ENCODE measurements at regions not wholly inside any gene's neighbourhood (a gene's known extent, or its start where the extent isn't known, plus 50 kb on each side); places are given as distances from the start of the nearest gene placed in this dataset.
"Not testable (repeated sequence)": the region's sequence is repeated elsewhere in the genome, so short reads cannot be mapped to it uniquely, and the experiment has no call there.

DNA sequence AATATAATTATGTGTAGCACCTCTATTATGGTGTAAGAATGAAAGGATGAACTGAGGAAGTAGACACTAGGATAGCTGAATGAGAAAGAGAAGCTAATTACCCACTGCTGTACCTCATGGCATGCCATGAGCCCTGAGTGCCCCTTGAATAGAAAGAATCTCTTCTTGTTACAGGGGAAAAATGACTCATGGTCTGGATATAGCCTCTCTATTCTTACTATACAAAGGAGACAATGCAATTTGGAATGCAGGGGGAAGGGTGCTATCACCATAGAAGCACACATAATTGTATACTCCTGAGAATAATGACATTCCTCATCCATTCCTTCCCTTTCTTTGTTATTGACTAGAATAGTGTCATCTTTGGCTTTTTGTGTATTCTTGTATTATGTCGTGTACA lies 385.2 kb downstream of the CDH7 start:
- peak in 1 of 2 experiments; percentile 19 for DNase-seq

GRCh38 chr18:66129248-66129647 lies 378.4 kb downstream of the CDH7 start:
- no peak for DNase-seq

DNA sequence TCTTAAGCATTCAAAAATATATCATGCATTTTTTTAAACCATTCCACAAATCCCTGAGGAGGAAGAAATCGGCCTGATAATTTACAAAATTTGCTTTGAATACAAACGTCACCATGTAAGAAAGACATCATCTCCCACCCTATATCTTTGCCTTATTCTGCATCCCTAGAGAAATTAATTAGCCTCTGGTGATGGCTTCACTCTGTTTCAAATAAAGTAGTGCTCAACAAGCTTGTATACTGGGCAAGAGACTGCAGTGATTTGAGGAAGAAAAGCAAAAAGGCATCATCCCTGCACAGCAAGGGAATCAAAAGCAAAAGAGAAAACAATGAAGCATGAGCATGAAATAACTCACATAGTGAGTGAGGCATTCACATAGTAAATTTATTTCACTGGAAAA lies 375.5 kb downstream of the CDH7 start:
- DNase-seq = no peak

GRCh38 chr18:66124394-66124793 lies 373.6 kb downstream of the CDH7 start:
- no peak for DNase-seq

DNA sequence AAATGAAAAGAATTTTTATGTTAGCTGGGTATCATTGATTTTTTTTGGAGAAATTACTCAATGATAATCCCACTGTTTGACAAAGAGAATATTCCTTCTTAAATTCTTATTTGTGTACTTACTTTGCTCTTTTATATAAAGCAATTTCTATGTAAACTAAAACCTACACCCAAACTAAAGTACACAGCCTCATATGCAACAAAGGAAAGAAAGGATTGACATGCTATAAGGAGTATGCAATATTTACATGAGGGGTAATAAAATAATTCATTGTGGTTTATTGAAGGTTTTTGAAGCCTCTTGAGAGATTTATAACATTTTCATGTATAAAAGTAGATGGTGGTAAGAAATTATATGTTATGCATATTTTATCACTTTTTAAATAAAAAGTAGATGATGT lies 368.5 kb downstream of the CDH7 start:
- DNase-seq = no peak

DNA sequence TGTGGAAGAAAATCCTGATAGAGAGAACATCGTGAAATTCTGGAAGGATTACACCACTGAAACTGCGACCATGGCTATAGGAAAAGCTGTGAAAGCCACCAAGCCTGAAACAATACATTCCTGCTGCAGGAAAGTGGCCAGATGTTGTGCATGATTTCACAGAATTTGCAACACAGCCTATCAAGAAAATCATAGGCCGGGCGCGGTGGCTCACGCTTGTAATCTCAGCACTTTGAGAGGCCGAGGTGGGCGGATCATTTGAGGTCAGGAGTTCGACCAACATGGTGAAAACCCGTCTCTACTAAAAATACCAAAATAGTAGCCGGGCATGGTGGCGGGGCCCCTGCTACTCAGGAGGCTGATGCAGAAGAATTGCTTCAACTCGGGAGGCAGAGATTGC lies 360.2 kb downstream of the CDH7 start:
- DNase-seq = no peak

DNA sequence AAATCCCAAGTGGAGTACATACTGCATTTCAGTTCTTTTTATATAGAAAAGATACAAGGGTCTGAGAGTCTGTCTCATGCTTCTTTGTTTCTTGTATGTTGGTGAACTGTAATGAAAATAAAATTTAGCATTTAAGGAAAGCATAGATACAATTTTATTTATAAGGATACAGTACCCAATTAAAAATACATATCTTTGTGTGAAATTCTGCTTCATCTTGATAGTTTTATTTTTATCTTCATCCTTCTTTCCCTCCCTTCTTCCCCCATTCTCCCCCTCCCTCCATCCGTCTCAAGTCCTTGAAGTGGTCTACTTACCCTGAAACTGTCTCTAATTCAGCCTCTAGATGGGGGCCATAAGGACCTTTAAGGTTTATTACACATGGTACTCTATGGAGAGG lies 359.8 kb downstream of the CDH7 start:
- DNase-seq = no peak

GRCh38 chr18:66109981-66110380 lies 359.2 kb downstream of the CDH7 start:
- DNase-seq = no peak

DNA sequence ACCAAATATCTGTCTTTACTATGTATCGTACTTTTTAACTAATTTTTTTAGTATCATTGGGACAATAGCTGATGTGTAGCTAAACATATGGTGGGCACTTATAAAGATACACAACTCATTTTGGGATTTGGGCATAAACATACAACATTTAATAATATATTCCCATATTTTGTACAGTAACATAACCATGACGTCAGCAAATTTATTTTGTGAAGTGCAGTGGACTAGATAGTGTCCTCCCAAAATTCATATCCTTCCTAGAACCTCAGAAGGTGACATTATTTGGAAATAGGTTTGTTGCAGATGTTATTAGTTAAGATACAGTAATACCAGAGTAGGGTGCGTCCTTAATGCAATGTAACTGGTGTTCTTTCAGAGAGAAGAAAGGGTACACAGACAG lies 356.7 kb downstream of the CDH7 start:
- no peak for DNase-seq

- DNase-seq = no peak
These were observed 354.2 kb downstream of the CDH7 start for GRCh38 chr18:66105016-66105415.

DNA sequence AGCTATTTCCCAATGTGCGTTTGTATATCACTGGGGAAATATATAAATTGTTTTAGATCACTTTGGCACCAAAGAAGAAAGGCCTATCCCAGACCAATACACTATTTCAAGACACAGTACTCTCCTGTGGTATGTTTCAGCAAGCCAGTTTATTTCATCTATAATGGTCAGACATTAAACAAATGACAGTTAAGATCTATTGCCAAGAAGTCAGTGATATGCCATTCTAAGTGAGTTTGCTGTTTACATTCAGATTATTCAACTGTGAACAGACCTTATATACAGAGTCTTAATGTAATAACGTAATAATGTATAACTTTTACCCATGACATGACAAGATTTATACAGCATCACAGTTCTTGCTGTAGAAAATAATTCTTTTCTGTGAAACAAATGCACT lies 352.7 kb downstream of the CDH7 start:
- DNase-seq = no peak

DNA sequence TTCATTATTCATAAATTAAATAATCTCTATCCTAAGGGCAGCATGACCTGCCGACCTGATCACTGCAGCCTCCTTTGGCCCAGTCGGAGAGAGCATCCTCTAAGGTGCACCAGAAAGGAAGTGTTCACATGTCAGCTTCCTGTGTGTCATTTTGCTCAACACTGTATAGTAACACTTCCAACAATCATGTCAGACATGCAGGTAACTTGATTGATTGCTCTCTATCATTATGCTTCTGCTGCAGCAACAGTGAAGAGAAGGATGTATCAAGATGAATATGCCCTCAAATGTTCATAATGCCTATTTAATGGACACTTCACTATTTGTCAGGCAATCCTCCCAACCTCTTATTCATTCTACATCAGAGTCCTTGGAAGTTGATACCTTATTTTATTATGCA lies 332.3 kb downstream of the CDH7 start:
- no peak for DNase-seq

- DNase-seq = no peak
These were observed 328.4 kb downstream of the CDH7 start for GRCh38 chr18:66078925-66079800.

DNA sequence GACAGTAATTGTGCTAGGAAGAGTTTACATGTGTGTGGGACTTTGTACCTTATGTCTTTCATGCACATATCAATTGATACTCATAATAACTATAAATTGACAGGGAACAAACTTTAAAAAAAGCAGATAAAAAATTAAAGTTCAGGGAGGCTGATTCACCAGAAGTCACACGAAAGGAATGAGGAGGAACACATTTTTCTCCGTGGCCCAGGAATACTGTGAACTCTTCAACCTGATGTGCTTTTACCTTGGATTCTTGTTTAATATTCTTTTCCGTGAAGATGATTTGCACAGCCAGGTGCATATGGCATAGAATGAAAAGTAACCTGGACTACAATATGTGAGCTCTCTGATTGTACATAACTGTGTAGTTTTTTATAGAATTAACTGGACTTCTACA lies 326.3 kb downstream of the CDH7 start:
- DNase-seq = no peak

- no peak for DNase-seq
These were observed 315.4 kb downstream of the CDH7 start for GRCh38 chr18:66066191-66066590.

GRCh38 chr18:66048406-66048805 lies 297.6 kb downstream of the CDH7 start:
- no peak for DNase-seq

DNA sequence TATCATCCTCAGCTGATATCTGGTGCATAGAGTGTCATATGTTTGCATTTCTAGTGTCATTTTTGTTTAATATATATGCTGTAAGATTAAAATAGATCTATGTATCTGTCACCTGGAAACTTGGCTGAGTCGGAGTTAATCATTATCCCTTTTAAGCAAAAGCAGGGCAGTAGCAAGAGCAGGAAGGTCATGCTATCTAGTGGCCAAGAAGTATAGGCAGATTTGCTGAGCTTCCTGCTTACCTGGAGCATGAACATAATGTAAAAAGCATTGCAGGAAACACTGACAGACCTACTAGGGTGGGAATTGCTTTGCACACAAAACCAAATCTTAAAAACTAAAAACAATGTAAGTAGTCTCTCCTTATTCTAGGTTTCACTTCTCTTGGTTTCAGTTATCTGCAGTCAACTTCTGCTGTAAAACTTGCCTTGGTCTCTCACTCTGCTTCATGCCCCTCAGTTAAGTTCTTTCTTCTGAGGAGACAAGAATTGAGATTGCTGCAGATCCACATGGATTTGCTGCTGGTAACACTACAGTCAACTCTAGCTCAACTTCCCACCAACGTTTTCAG lies 295.3 kb downstream of the CDH7 start:
- no peak for DNase-seq

DNA sequence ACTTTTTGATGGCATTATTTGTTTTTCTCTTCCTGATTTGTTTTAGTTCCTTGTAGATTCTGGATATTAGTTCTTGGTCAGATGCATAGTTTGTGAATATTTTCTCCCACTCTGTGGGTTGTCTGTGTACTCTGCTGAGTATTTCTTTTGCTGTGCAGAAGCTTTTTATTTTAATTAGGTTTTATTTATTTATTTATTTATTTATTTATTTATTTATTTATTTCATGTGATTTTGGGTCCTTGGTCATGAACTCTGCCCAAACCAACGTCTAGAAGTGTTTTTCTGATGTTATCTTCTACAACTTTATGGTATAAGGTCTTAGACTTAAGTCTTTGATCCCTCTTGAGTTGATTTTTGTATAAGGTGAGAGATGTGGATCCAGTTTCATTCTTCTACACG lies 292.2 kb downstream of the CDH7 start:
- DNase-seq = no peak

GRCh38 chr18:66013969-66014368 lies 263.2 kb downstream of the CDH7 start:
- DNase-seq = no peak

DNA sequence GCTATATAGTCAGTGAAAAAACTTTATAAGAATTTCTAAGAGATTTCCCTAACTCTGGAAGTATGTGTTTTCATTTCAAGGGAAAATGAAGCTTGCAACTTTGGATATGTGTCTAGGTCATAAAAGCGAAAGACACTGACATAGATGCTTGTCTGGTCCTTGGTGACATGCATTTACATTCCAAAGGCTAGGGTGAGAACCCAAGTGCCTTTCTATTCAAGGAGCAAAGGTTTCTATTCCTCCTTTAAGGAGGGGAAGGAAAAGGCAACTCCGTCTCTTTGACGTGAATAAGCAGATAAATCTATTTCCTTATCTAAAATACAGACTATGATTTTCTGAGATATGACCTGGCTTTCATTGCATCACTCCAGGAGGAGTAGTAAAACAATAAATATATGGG lies 261.1 kb downstream of the CDH7 start:
- no peak for DNase-seq

DNA sequence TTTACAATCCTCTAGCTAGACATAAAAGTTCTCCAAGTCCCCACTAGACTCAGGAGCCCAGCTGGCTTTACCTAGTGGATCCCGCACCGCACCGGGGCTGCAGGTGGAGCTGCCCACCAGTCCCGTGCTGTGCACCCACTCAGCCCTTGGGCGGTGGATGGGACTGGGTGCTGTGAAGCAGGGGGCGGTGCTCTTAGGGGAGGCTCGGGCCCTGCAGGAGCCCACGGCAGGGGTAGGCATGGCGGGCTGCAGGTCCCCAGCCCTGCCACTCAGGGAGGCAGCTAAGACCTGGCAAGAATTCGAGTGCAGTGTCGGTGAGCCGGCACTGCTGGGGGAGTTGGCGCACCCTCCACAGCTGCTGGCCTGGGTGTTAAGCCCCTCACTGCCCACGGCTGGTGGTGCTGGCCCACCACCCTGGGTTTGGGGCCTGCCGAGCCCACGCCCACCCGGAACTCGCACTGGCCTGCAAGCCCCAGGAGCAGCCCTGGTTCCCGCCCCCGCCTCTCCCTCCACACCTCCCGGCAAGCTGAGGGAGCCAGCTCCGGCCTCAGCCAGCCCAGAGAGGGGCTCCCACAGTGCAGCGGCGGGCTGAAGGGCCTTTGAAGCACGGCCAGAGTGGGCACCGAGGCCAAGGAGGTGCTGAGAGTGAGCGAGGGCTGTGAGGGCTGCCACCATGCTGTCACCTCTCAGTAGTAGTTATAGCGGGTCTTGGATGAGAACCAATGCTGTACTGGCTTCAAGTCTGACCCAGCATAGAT lies 255.2 kb downstream of the CDH7 start:
- no peak for DNase-seq

GRCh38 chr18:65998971-65999700 lies 248.3 kb downstream of the CDH7 start:
- DNase-seq = not testable (repeated sequence)

- DNase-seq = no peak
These were observed 244.4 kb downstream of the CDH7 start for GRCh38 chr18:65995206-65995605.
